Neuron (in vitro differentiated cells): ENCODE measurements at regions not wholly inside any gene's neighbourhood (a gene's known extent, or its start where the extent isn't known, plus 50 kb on each side); places are given as distances from the start of the nearest gene placed in this dataset.
"Not testable (repeated sequence)": the region's sequence is repeated elsewhere in the genome, so short reads cannot be mapped to it uniquely, and the experiment has no call there.

Experiments
- H2AFZ ChIP-seq: one replicate; pipeline ENCODE4 v1.6.1; 2013; ENCODE audit warnings: low read depth, mild to moderate bottlenecking, inconsistent platforms, low read length, moderate library complexity
- H3K27me3 ChIP-seq: one replicate; pipeline ENCODE4 v1.6.1; 2013; ENCODE audit warnings: low read length; ENCODE audit not compliant: insufficient read depth
- H3K36me3 ChIP-seq: one replicate; pipeline ENCODE4 v1.6.1; 2013; ENCODE audit warnings: low read length; ENCODE audit not compliant: insufficient read depth
- H3K4me1 ChIP-seq: one replicate; pipeline ENCODE4 v1.6.1; 2013; ENCODE audit warnings: low read length; ENCODE audit not compliant: insufficient read depth
- H3K4me3 ChIP-seq: 2 replicates; pipeline ENCODE4 v1.5.1; 2013; ENCODE audit warnings: mild to moderate bottlenecking, low read length, moderate library complexity
- H3K9me3 ChIP-seq: one replicate; pipeline ENCODE4 v1.6.1; 2013; ENCODE audit warnings: low read length

DNA sequence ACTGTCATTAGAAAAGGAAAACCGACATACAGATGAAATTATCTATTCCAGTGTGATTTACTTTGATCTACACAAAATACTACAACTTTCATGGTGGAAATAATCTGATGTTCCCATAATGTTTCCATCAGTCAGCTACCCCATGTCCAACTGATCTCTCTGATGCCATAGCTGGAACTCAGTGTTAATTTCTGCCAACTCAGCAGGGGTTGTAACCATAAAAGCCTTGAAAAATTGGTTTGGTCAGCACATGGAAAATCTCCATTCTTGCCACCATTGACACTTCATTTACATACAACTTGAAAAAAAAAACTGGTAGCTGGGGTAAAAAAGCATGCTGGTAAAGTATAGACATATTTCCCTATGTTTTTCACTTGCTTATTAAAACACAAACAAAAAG is 1463.7 kb downstream of the OTOL1 start:
- H3K36me3 ChIP-seq, result no peaks in the 10 kb centered on the region
- H2AFZ ChIP-seq, result no peak overlapping the region
- H3K4me1 ChIP-seq, result no peaks in the 10 kb centered on the region
- no peak overlapping the region for H3K4me3 ChIP-seq
- H3K9me3 ChIP-seq, result no peaks in the 10 kb centered on the region
- H3K27me3 ChIP-seq, result no peaks in the 10 kb centered on the region

GRCh38 chr3:162970292-162970691 is 1473.7 kb downstream of the OTOL1 start:
- no peak overlapping the region for H3K4me3 ChIP-seq

DNA sequence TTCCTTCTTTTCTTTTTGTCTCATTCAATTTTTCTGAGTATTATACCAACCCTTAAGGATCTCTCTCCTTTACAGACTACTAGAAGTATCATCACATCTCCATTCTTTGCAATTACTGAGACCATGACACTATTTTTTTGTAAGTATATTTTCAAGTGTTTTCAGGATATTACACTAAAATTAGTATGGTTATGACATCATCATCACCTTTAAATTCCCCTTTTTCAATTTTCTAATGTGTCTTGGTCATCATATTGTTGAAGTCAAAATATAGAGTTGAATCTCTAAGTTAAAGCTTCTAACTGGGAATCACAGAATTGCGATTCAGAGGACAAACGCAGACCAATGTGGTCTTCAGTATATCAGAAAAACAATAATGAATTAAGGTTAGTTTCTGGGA is 1475.1 kb downstream of the OTOL1 start:
- Histone ChIP-seq H3K36me3 (no peaks in the 10 kb centered on the region), H3K9me3 (no peaks in the 10 kb centered on the region), H3K27me3 (no peaks in the 10 kb centered on the region), H3K4me3 (no peak overlapping the region), H3K4me1 (no peaks in the 10 kb centered on the region), H2AFZ (no peak overlapping the region)

More at GRCh38 chr3:162970292-162970691, 1473.7 kb downstream of the OTOL1 start:
- Histone ChIP-seq H3K27me3 (no peaks in the 10 kb centered on the region), H3K36me3 (no peaks in the 10 kb centered on the region), H3K4me1 (no peaks in the 10 kb centered on the region), H2AFZ (no peak overlapping the region), H3K9me3 (no peaks in the 10 kb centered on the region)

DNA sequence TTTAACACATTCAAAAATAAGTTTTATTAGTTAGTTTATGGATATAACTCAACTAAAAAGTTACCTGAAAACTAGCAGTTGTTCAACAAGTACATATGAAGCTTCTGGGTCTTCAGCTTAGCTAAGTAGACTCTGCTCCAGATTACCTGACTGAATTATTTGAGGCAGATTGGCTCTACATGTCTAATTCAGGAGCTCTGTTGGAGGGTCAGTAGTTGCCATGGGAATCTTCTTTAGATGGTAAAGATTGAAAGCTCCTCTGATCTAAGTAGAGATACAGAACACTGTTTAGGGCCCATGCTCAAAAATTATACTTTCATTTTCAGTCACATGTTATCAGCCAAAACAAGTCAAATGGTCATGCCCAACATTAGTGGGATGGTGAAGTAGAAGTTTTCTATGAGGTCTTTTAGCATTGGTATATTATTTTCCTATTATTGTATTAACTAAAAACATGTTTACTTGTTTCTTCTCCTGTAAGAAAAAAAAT is 1476.9 kb downstream of the OTOL1 start:
- no peak overlapping the region for H3K4me3 ChIP-seq
- no peaks in the 10 kb centered on the region for H3K9me3 ChIP-seq
- no peaks in the 10 kb centered on the region for H3K4me1 ChIP-seq
- H3K36me3 ChIP-seq, result no peaks in the 10 kb centered on the region
- H3K27me3 ChIP-seq, result no peaks in the 10 kb centered on the region
- no peak overlapping the region for H2AFZ ChIP-seq

DNA sequence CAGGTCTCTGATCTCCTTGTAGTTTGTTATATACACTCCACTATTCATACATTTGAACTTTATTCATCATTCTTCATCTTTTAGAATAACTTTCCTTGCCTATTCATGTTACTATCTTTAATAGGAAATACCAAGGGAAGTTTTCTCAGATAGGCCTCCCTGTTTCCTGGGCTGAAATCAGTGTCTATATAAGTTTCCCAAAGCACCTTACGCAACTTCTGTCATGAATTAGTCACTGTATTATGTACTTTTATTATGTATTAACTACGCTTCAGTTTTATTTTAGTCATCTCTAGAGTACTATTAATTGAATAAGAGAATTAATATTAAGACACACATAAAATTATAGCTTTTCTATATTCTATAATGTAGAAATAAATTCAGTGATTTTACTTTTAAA is 1481.5 kb downstream of the OTOL1 start:
- H3K27me3 ChIP-seq, result no peaks in the 10 kb centered on the region
- no peak overlapping the region for H3K4me3 ChIP-seq
- no peaks in the 10 kb centered on the region for H3K36me3 ChIP-seq
- H3K4me1 ChIP-seq, result no peaks in the 10 kb centered on the region
- no peaks in the 10 kb centered on the region for H3K9me3 ChIP-seq
- H2AFZ ChIP-seq, result no peak overlapping the region

DNA sequence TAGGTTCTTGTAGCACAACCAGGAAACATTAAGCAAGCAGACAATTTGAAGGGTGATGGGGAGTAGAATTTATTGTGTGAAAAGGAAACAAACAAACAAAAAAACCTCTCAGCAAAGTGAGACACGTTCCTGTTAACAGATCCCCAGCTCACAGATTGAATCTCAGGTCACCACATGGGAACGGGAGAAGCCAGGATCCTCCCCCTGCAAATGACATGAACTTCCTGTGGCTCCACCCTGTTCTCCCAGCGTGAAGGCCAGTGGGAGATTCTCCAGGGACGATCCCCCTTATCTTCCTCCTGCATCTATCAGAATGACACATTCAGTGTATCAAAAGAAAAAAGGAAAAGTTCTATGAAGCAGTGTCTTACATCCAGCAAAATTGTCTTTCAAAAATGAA is 1488.1 kb downstream of the OTOL1 start:
- Histone ChIP-seq H3K4me1 (no peaks in the 10 kb centered on the region), H3K36me3 (no peaks in the 10 kb centered on the region), H3K4me3 (no peak overlapping the region), H3K27me3 (no peaks in the 10 kb centered on the region), H2AFZ (no peak overlapping the region), H3K9me3 (no peaks in the 10 kb centered on the region)

DNA sequence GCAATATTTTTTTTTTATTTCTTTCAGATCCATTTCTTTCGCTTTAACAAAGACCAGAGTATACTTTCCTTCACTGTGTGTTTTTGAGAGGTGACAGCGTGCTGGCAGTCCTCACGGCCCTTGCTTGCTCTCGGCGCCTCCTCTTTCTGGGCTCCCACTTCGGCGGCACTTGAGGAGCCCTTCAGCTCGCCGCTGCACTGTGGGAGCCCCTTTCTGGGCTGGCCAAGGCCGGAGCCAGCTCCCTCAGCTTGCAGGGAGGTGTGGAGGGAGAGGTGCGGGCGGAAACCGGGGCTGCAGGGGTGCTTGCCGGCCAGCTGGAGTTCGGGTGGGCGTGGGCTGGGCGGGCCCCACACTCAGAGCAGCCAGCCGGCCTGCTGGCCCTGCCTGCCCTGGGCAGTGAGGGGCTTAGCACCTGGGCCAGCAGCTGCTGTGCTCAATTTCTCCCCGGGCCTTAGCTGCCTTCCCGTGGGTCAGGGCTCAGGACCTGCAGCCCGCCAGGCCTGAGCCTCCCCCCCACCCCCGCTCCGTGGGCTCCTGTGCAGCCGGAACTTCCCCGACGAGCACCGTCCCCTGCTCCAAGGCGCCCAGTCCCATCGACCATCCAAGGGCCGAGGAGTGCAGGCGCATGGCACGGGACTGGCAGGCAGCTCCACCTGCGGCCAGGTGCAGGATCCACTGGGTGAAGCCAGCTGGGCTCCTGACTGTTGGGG is 1490.6 kb downstream of the OTOL1 start:
- H3K36me3 ChIP-seq, H2AFZ ChIP-seq, H3K9me3 ChIP-seq, H3K27me3 ChIP-seq, H3K4me3 ChIP-seq, H3K4me1 ChIP-seq: not testable (repeated sequence)

DNA sequence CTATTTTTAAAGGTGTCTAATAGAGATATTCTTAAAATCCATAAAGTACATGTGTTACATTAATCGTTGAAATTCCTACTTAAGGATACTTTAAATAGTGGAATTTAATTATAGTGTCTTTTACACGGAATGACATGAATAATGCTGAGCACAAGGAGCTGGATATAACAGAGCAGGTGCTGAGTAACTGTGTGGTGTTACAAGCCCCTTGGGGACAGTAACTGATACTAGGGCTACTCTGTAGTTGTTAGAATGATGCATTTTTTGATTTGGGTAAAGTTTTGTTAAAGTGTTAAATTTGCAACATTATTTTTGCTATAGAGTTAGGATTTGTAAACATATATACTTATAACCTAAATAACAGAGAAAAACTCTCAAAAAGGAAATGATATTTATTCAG is 1496.1 kb downstream of the OTOL1 start:
- H3K9me3 ChIP-seq, result no peaks in the 10 kb centered on the region
- H3K4me1 ChIP-seq, result peaks cover under 1% of the 10 kb centered on the region
- no peaks in the 10 kb centered on the region for H3K27me3 ChIP-seq
- H2AFZ ChIP-seq, result no peak overlapping the region
- H3K4me3 ChIP-seq, result no peak overlapping the region
- no peaks in the 10 kb centered on the region for H3K36me3 ChIP-seq

DNA sequence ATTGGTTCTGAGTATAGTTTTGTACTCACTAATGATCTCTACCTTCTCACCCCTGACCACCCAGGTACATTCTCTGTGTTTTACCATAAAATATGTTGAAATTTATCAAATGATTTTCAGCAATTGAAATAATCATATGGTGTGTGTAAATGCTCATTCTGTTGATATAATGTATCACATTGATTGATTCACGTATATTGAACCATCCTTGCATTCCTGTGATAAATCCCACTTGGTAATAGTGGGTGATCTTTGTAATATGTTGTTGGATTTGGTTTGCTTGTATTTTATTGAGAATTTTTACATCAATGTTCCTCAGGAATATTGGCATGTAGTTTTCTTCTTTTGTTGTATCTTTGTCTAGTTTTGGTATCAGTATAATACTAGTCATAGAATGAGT is 1497.6 kb downstream of the OTOL1 start:
- Histone ChIP-seq H3K4me1 (peaks cover 11% of the 10 kb centered on the region), H3K36me3 (no peaks in the 10 kb centered on the region), H3K9me3 (no peaks in the 10 kb centered on the region), H3K4me3 (no peak overlapping the region), H2AFZ (no peak overlapping the region), H3K27me3 (no peaks in the 10 kb centered on the region)

GRCh38 chr3:162996368-162996767 is 1499.8 kb downstream of the OTOL1 start:
- Histone ChIP-seq H3K4me3 (no peak overlapping the region), H3K36me3 (no peaks in the 10 kb centered on the region), H3K9me3 (no peaks in the 10 kb centered on the region), H3K27me3 (no peaks in the 10 kb centered on the region), H2AFZ (no peak overlapping the region), H3K4me1 (peaks cover 11% of the 10 kb centered on the region)

DNA sequence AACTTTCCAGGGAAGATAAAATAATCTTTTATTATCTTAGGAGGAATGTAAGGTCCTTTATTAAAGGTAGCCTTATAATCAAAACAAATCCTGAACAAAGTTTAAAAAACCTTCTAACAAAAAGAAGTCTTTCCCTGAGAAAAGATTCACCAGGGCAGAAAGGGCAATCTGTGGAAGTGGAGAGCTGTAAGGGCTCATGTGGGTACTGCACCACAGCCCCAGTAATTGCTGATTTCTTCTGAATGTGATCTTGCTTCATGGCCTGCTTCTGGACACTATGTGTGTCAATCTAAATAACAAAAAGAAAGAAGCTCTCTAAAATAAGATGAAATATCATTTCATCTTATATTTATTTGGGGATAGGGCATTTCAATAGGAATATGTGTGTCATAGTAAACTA is 1501.6 kb downstream of the OTOL1 start:
- Histone ChIP-seq H3K27me3 (no peaks in the 10 kb centered on the region), H3K9me3 (no peaks in the 10 kb centered on the region), H3K4me1 (peaks cover 11% of the 10 kb centered on the region), H3K36me3 (no peaks in the 10 kb centered on the region), H3K4me3 (no peak overlapping the region), H2AFZ (peak overlapping the region; percentile 34)

DNA sequence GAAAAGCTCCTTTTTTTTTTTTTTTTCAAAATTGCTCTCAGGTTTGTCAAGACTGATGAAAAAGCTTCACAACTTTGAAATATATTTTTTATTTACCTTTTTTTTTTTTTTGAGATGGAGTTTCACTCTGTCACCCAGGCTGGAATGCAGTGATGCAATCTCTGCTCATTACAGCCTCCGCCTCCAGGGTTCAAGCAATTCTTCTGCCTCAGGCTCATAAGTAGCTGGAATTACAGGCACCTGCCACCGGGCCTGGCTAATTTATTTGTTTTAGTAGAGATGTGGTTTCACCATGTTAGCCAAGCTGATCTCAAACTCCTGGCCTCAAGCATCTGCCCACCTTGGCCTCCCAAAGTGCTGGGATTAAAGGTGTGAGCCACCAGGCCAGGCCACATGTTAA is 1515.0 kb downstream of the OTOL1 start:
- H3K27me3 ChIP-seq, result no peaks in the 10 kb centered on the region
- no peak overlapping the region for H2AFZ ChIP-seq
- H3K36me3 ChIP-seq, result no peaks in the 10 kb centered on the region
- no peaks in the 10 kb centered on the region for H3K4me1 ChIP-seq
- no peak overlapping the region for H3K4me3 ChIP-seq
- H3K9me3 ChIP-seq, result no peaks in the 10 kb centered on the region

DNA sequence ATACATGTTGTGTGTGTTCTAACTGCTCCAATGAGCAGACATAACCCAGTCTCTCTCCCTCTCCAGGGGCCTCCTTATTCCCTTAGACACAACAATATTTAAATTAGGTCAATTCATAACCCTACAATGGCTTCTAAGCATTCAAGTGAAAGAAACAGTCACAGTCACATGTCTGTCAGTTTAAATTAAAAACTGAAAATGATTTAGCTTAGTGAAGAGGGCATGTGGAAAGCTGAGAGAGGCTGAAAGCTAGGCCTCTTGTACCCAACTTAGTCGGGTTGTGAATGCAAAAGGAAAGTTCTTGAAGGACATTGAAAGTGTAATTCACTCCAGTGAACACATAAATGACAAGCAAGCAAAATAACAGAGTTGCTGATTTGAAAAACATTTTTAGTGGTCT is 1519.6 kb downstream of the OTOL1 start:
- Histone ChIP-seq H2AFZ (peak overlapping the region; percentile 61), H3K36me3 (no peaks in the 10 kb centered on the region), H3K4me3 (no peak overlapping the region), H3K4me1 (no peaks in the 10 kb centered on the region), H3K27me3 (no peaks in the 10 kb centered on the region), H3K9me3 (no peaks in the 10 kb centered on the region)

GRCh38 chr3:163018067-163018466 is 1521.5 kb downstream of the OTOL1 start:
- Histone ChIP-seq H3K4me3 (no peak overlapping the region), H3K9me3 (no peaks in the 10 kb centered on the region), H3K27me3 (no peaks in the 10 kb centered on the region), H3K36me3 (no peaks in the 10 kb centered on the region), H2AFZ (no peak overlapping the region), H3K4me1 (no peaks in the 10 kb centered on the region)
